HEK293 (cell line): ENCODE measurements at regions not wholly inside any gene's neighbourhood (a gene's known extent, or its start where the extent isn't known, plus 50 kb on each side); places are given as distances from the start of the nearest gene placed in this dataset.

Experiments
- CTCF ChIA-PET: fragments of 350-600 bp; formaldehyde crosslinking; extraction: SDS; loops from one replicate; lab custom pipeline; 2021; ENCODE audit warnings: antibody characterized with exemption; lab: Yijun Ruan, JAX
- POLR2A ChIA-PET: fragments of 300-600 bp; formaldehyde crosslinking; extraction: SDS; loops from one replicate; lab custom pipeline; 2020; ENCODE audit warnings: antibody characterized with exemption, inconsistent platforms; lab: Yijun Ruan, JAX
- H3K27ac ChIP-seq: fragments of 200-500 bp; sonication (Bioruptor generic); 2 replicates; pipeline ENCODE4 v1.5.1; 2014; ENCODE audit warnings: low read depth, low read length, control low read depth, inconsistent platforms; ENCODE audit errors: extremely low read depth
- H3K36me3 ChIP-seq, 2 experiments: fragments of 200-500 bp in 1 of 2; sonication (Bioruptor generic) in 1 of 2; 1 replicate in 1 of 2; 2 replicates in 1 of 2; pipeline ENCODE4 v1.5.1; 2014 to 2017; ENCODE audit warnings: inconsistent platforms in 2 of 2, low read length in 2 of 2; ENCODE audit not compliant: control insufficient read depth in 2 of 2, insufficient read depth in 1 of 2
- H3K4me1 ChIP-seq: fragments of 200-500 bp; sonication (Bioruptor generic); 2 replicates; pipeline ENCODE4 v1.5.1; 2014; ENCODE audit warnings: mild to moderate bottlenecking, low read length, inconsistent platforms; ENCODE audit not compliant: control insufficient read depth, insufficient read depth
- H3K4me3 ChIP-seq: 2 replicates; pipeline ENCODE4 v1.5.1; 2011; ENCODE audit warnings: low read depth, mild to moderate bottlenecking, control low read depth, low read length, moderate library complexity
- H3K9me3 ChIP-seq: fragments of 200-500 bp; sonication (Bioruptor generic); 2 replicates; pipeline ENCODE4 v1.5.1; 2014; ENCODE audit warnings: low read depth, low read length, inconsistent platforms; ENCODE audit not compliant: control insufficient read depth, insufficient read depth
- ATF2 ChIP-seq: fragments of 450-650 bp; formaldehyde crosslinking; IDR thresholded peaks from 2 replicates; pipeline ENCODE4 v1.5.1; 2016; ENCODE audit warnings: missing biosample characterization, missing genetic modification characterization, low read depth
- BCL11B ChIP-seq: fragments of 450-650 bp; formaldehyde crosslinking; IDR thresholded peaks from 2 replicates; pipeline ENCODE4 v1.5.1; 2016; ENCODE audit warnings: low read depth, missing biosample characterization, missing genetic modification characterization
- EGR2 ChIP-seq: fragments of 450-650 bp; formaldehyde crosslinking; IDR thresholded peaks from 2 replicates; pipeline ENCODE4 v1.5.1; 2016; ENCODE audit warnings: low read depth, missing biosample characterization, missing genetic modification characterization
- GFI1B ChIP-seq: fragments of 450-650 bp; formaldehyde crosslinking; IDR thresholded peaks from 2 replicates; pipeline ENCODE4 v1.5.1; 2016; ENCODE audit warnings: missing biosample characterization, missing genetic modification characterization
- GLI4 ChIP-seq: fragments of 450-650 bp; formaldehyde crosslinking; IDR thresholded peaks from 2 replicates; pipeline ENCODE4 v1.5.1; 2016; ENCODE audit warnings: missing biosample characterization, missing genetic modification characterization
- HOXA7 ChIP-seq: sonication (generic); formaldehyde crosslinking; IDR thresholded peaks from 2 replicates; pipeline ENCODE4 v1.8.1; 2022; ENCODE audit warnings: missing genetic modification reagents, borderline replicate concordance
- MZF1 ChIP-seq: fragments of 450-650 bp; formaldehyde crosslinking; IDR thresholded peaks from 2 replicates; pipeline ENCODE4 v1.5.1; 2017; ENCODE audit warnings: missing biosample characterization, missing genetic modification characterization, borderline replicate concordance
- PRDM1 ChIP-seq: fragments of 450-650 bp; formaldehyde crosslinking; IDR thresholded peaks from 2 replicates; pipeline ENCODE4; 2016; ENCODE audit warnings: missing biosample characterization, missing genetic modification characterization
- REST ChIP-seq: fragments of 450-650 bp; formaldehyde crosslinking; IDR thresholded peaks from 2 replicates; pipeline ENCODE4 v1.5.1; 2016; ENCODE audit warnings: missing biosample characterization, missing genetic modification characterization
- WT1 ChIP-seq: fragments of 450-650 bp; formaldehyde crosslinking; IDR thresholded peaks from 2 replicates; pipeline ENCODE4 v1.5.1; 2016; ENCODE audit warnings: missing biosample characterization, missing genetic modification characterization
- ZFP3 ChIP-seq: fragments of 450-650 bp; formaldehyde crosslinking; IDR thresholded peaks from 2 replicates; pipeline ENCODE4 v1.5.1; 2016; ENCODE audit warnings: low read depth, missing biosample characterization, missing genetic modification characterization
- ZNF292 ChIP-seq: fragments of 450-650 bp; formaldehyde crosslinking; IDR thresholded peaks from 2 replicates; pipeline ENCODE4 v1.5.1; 2016; ENCODE audit warnings: low read depth, missing biosample characterization, missing genetic modification characterization, borderline replicate concordance
- ZNF354C ChIP-seq: fragments of 450-650 bp; formaldehyde crosslinking; IDR thresholded peaks from 2 replicates; pipeline ENCODE4 v1.5.1; 2016; ENCODE audit warnings: missing biosample characterization, missing genetic modification characterization, low read depth, borderline replicate concordance
- ZNF404 ChIP-seq: fragments of 450-650 bp; formaldehyde crosslinking; IDR thresholded peaks from 2 replicates; pipeline ENCODE4 v1.5.1; 2017; ENCODE audit warnings: missing biosample characterization, missing genetic modification characterization
- ZNF548 ChIP-seq: fragments of 450-650 bp; formaldehyde crosslinking; IDR thresholded peaks from 2 replicates; pipeline ENCODE4 v1.5.1; 2016; ENCODE audit warnings: missing biosample characterization, missing genetic modification characterization
- ZNF561 ChIP-seq: fragments of 450-650 bp; IDR thresholded peaks from 2 replicates; pipeline ENCODE4 v1.5.1; 2018; ENCODE audit warnings: missing biosample characterization, missing genetic modification characterization, borderline replicate concordance
- ZNF785 ChIP-seq: fragments of 450-650 bp; formaldehyde crosslinking; IDR thresholded peaks from 2 replicates; pipeline ENCODE4 v1.5.1; 2016; ENCODE audit warnings: missing biosample characterization, missing genetic modification characterization
- ZSCAN18 ChIP-seq: fragments of 450-650 bp; formaldehyde crosslinking; IDR thresholded peaks from 2 replicates; pipeline ENCODE4 v1.5.1; 2016; ENCODE audit warnings: missing biosample characterization, missing genetic modification characterization
- ZSCAN30 ChIP-seq: fragments of 450-650 bp; IDR thresholded peaks from 2 replicates; pipeline ENCODE4 v1.5.1; 2018; ENCODE audit warnings: missing biosample characterization, mild to moderate bottlenecking, missing genetic modification characterization, moderate library complexity
- ZSCAN4 ChIP-seq: fragments of 450-650 bp; formaldehyde crosslinking; IDR thresholded peaks from 2 replicates; pipeline ENCODE4 v1.5.1; 2017; ENCODE audit warnings: missing biosample characterization, missing genetic modification characterization

- Histone ChIP-seq H3K27ac (no peak overlapping the region), H3K4me1 (no peaks in the 10 kb centered on the region)
- TF ChIP-seq BCL11B (tag by site-specific recombination) (no peak), GLI4 (no peak)
- TF ChIP-seq, all 188 proteins: peak for 0
- POLR2A ChIA-PET = no interaction called here
- Histone ChIP-seq H3K4me3 (no peak overlapping the region), H3K9me3 (no peaks in the 10 kb centered on the region), H3K36me3 (no peaks in the 10 kb centered on the region)
- CTCF ChIA-PET = no interaction called here
Measured at GRCh38 chr5:175025077-175025476, 300.7 kb downstream of the MSX2 start.

- Histone ChIP-seq H3K36me3 (no peaks in the 10 kb centered on the region), H3K27ac (no peak overlapping the region), H3K9me3 (no peaks in the 10 kb centered on the region), H3K4me3 (no peak overlapping the region), H3K4me1 (no peaks in the 10 kb centered on the region)
- POLR2A ChIA-PET = no interaction called here
- CTCF ChIA-PET = interaction anchor here (0.6 kb wide), 1 partner anchor 654 kb away, joined by 3 read pairs; no protein-coding TSS in a partner anchor
- no peak for TF ChIP-seq ZNF354C (tag by site-specific recombination)
- no peak for TF ChIP-seq ZFP3
- TF ChIP-seq EGR2 = no peak
- no peak for TF ChIP-seq PRDM1
Measured at GRCh38 chr5:175021841-175022625, 297.7 kb downstream of the MSX2 start.

- H3K4me1 ChIP-seq = no peaks in the 10 kb centered on the region
- H3K4me3 ChIP-seq = no peak overlapping the region
- ChIA-PET CTCF (interaction anchor here (0.6 kb wide), 1 partner anchor 654 kb away, joined by 3 read pairs; no protein-coding TSS in a partner anchor), POLR2A (no interaction called here)
- H3K36me3 ChIP-seq = no peaks in the 10 kb centered on the region
- H3K9me3 ChIP-seq = no peaks in the 10 kb centered on the region
- no peak overlapping the region for H3K27ac ChIP-seq
- no peak for TF ChIP-seq ATF2
- TF ChIP-seq ZNF548 (tag by site-specific recombination) = no peak
- no peak for TF ChIP-seq ZNF404 (tag by site-specific recombination)
- TF ChIP-seq ZSCAN30 = no peak
- TF ChIP-seq ZSCAN4 (tag by site-specific recombination) = no peak
Measured at GRCh38 chr5:175021321-175021720, 296.9 kb downstream of the MSX2 start.

GRCh38 chr5:175015028-175015685 is 290.8 kb downstream of the MSX2 start:
- no peaks in the 10 kb centered on the region for H3K36me3 ChIP-seq
- no peak overlapping the region for H3K27ac ChIP-seq
- no peaks in the 10 kb centered on the region for H3K9me3 ChIP-seq
- POLR2A ChIA-PET = no interaction called here
- no peaks in the 10 kb centered on the region for H3K4me1 ChIP-seq
- H3K4me3 ChIP-seq = no peak overlapping the region
- CTCF ChIA-PET = interaction anchor here (0.7 kb wide), 1 partner anchor 19 kb away, joined by 3 read pairs; no protein-coding TSS in a partner anchor
- no peak for TF ChIP-seq ZNF292 (tag by site-specific recombination)
- TF ChIP-seq WT1 (tag by site-specific recombination) = no peak
- no peak for TF ChIP-seq ZNF561 (tag by site-specific recombination)
- no peak for TF ChIP-seq ZSCAN18 (tag by site-specific recombination)
- no peak for TF ChIP-seq REST (tag by site-specific recombination)
- no peak for TF ChIP-seq GFI1B (tag by site-specific recombination)
- no peak for TF ChIP-seq ZNF785 (tag by site-specific recombination)
- TF ChIP-seq HOXA7 (CRISPR knock-in tag) = no peak
- no peak for TF ChIP-seq MZF1 (tag by site-specific recombination)
